ENCODE measurements at regions not wholly inside any gene's neighbourhood (a gene's known extent, or its start where the extent isn't known, plus 50 kb on each side); places are given as distances from the start of the nearest gene placed in this dataset.
"Not testable (repeated sequence)": the region's sequence is repeated elsewhere in the genome, so short reads cannot be mapped to it uniquely, and the experiment has no call there.

DNA sequence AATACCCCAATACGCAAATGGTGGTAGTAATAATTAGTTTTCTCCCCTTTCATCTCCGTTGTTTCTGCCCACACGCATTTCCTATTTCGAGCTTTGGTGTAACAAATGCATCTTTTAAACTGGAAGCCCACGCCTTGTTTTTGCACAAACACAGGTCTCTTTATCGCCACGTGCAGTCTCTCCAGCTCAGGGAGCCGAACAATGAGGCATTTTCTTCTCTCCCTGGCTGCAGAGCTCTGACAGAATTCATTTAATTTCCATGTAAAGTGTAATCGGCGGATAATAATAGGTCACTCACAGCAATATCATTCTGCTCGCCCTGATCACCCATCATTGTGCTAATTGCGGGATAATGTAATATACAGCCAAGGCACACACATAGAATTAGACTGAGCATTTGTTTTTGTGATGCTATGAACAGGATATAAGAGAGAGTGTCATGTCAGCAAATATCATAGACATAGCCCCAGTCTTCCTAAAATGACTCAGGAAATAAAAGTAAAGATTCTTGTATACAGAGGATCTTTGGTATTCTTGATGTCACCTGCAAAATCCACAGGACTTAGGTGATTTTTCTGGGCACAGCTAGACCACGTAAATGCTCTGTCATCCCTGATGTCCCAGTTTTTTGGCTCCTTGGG lies 452.6 kb upstream of the CDH11 start:
- Histone ChIP-seq H3K4me3 (replicated peaks in 1 of 3) (no peak overlapping the region), H3K4me1 (no peaks in the 10 kb centered on the region), H3K27ac (no peak overlapping the region), H3K27me3 (no peaks in the 10 kb centered on the region), H3K36me3 (no peaks in the 10 kb centered on the region), H3K9me3 (no peaks in the 10 kb centered on the region)
- intact Hi-C loops (cut with DNase I) = no loop called here
- TF ChIP-seq POLR2A (IDR thresholded peaks at IDR 0.05) (no peak), CTCF (IDR thresholded peaks at IDR 0.05) (no peak)
- 76 to 78% methylated on average over 13 of the region's 13 CpGs for WGBS, 2 donors
- DNase-seq = no peak

DNA sequence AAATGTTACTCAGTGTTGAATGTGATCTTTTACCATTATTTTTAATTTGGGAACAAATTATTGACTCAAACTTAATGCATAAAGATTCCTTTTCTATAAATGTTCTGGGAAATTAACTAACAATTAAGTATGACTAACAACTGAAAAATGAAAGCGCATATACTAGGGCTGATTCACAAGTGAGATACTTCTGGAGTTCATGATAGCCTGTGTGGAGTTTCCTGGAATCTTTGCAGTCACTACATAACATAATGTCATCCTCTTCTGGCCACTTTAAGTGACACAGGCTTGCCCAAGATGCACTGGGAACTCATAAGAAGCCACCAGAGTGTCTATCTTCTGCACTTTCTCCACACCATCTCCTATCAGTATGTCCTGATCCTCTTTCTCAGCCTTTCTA lies 450.3 kb upstream of the CDH11 start:
- no peaks in the 10 kb centered on the region for H3K27me3 ChIP-seq
- WGBS, 2 donors = 87 to 89% methylated on average over 1 of the region's 1 CpG
- no peak overlapping the region for H3K4me3 ChIP-seq (replicated peaks in 1 of 3)
- TF ChIP-seq POLR2A (IDR thresholded peaks at IDR 0.05) (no peak), CTCF (IDR thresholded peaks at IDR 0.05) (no peak)
- no peaks in the 10 kb centered on the region for H3K4me1 ChIP-seq
- no peak for DNase-seq
- intact Hi-C loops (cut with DNase I) = no loop called here
- no peaks in the 10 kb centered on the region for H3K36me3 ChIP-seq
- H3K27ac ChIP-seq = no peak overlapping the region
- H3K9me3 ChIP-seq = no peaks in the 10 kb centered on the region

DNA sequence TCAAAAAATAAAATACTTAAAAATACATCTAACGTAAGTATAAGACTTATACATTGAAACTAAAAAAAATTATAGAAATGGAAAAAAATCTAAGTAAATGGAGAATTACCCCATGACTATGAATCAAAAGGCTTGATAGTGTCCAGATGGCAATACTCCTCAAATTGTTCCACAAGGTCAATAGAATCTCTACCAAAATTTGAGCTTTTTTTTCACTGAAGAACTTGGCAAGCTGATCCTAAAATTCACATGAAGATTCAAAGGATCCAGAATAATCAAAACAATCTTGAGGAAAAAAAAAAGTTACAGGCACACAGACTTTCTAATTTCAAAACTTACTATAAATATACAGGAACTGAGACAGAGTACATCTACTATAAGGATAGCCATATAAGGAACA lies 448.4 kb upstream of the CDH11 start:
- TF ChIP-seq POLR2A (IDR thresholded peaks at IDR 0.05) (no peak), CTCF (IDR thresholded peaks at IDR 0.05) (no peak)
- Histone ChIP-seq H3K27ac (no peak overlapping the region), H3K9me3 (no peaks in the 10 kb centered on the region), H3K4me3 (replicated peaks in 1 of 3) (no peak overlapping the region), H3K27me3 (no peaks in the 10 kb centered on the region), H3K36me3 (no peaks in the 10 kb centered on the region), H3K4me1 (no peaks in the 10 kb centered on the region)
- no peak for DNase-seq
- WGBS, 2 donors = 84 to 91% methylated on average over 1 of the region's 1 CpG
- intact Hi-C loops (cut with DNase I) = no loop called here

DNA sequence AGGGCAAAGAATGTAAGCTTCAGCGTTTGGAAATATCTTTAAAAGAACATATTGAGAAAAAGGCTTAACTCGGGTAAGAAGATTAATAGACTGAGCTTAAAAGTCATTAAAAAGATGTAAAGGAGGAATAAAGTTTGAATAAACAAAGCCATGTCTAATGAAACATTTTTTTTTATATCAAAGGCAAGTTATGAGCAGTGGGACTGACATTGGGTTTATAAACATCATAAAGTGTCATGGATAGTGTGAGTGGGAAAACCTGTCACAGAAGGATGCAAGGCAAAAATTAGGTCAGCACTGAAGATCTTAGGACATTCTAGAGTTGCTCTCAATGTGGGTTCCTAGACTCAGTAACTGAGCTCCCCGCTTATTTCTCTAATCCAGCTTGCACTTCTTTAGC lies 438.0 kb upstream of the CDH11 start:
- Histone ChIP-seq H3K36me3 (no peaks in the 10 kb centered on the region), H3K4me3 (replicated peaks in 1 of 3) (no peak overlapping the region), H3K27ac (no peak overlapping the region), H3K9me3 (no peaks in the 10 kb centered on the region), H3K27me3 (no peaks in the 10 kb centered on the region), H3K4me1 (no peaks in the 10 kb centered on the region)
- DNase-seq = no peak
- WGBS, 2 donors = 79 to 92% methylated on average over 3 of the region's 3 CpGs
- intact Hi-C loops (cut with DNase I) = no loop called here
- TF ChIP-seq POLR2A (IDR thresholded peaks at IDR 0.05) (no peak), CTCF (IDR thresholded peaks at IDR 0.05) (no peak)

GRCh38 chr16:65549689-65550088 lies 427.8 kb upstream of the CDH11 start:
- H3K27me3 ChIP-seq; DNase-seq; intact Hi-C loops (cut with DNase I); H3K4me3 ChIP-seq (replicated peaks in 1 of 3); H3K27ac ChIP-seq; H3K36me3 ChIP-seq; H3K4me1 ChIP-seq; H3K9me3 ChIP-seq: not testable (repeated sequence)
- WGBS, 2 donors = 58 to 63% methylated on average over 1 of the region's 1 CpG

DNA sequence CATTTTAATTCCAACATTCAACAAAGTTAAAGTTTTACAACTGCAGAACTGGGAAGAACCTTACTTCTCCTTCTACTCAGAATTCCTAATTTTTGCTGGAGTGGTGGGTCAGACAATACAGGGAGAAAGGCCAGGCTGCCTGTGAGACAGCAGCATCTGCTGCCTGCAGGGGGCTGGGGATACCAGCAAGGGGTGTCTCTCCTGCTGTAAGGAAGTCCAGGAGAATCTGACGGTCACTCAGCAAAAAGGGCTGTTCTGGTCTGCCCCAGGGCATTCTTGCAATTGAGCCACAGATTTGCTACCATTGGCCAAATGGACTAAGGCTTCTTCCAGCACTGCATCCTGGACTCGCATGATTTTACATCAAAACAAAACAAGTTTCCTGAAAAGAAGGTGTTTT lies 426.6 kb upstream of the CDH11 start:
- TF ChIP-seq POLR2A (IDR thresholded peaks at IDR 0.05) (no peak), CTCF (IDR thresholded peaks at IDR 0.05) (no peak)
- WGBS, 2 donors = 75 to 83% methylated on average over 2 of the region's 2 CpGs
- Histone ChIP-seq H3K9me3 (no peaks in the 10 kb centered on the region), H3K4me1 (no peaks in the 10 kb centered on the region), H3K36me3 (no peaks in the 10 kb centered on the region), H3K4me3 (replicated peaks in 1 of 3) (no peak overlapping the region), H3K27ac (no peak overlapping the region), H3K27me3 (no peaks in the 10 kb centered on the region)
- intact Hi-C loops (cut with DNase I) = no loop called here
- DNase-seq = no peak
